HG02588 (cell line): ENCODE measurements at regions not wholly inside any gene's neighbourhood (a gene's known extent, or its start where the extent isn't known, plus 50 kb on each side); places are given as distances from the start of the nearest gene placed in this dataset.

Source experiments
- ATAC-seq: cut with Tn5 transposase; IDR thresholded peaks from one replicate; pipeline ENCODE4 v1.9.1; 2021; ENCODE audit warnings: mild to moderate bottlenecking, moderate library complexity; ENCODE audit not compliant: unreplicated experiment

DNA sequence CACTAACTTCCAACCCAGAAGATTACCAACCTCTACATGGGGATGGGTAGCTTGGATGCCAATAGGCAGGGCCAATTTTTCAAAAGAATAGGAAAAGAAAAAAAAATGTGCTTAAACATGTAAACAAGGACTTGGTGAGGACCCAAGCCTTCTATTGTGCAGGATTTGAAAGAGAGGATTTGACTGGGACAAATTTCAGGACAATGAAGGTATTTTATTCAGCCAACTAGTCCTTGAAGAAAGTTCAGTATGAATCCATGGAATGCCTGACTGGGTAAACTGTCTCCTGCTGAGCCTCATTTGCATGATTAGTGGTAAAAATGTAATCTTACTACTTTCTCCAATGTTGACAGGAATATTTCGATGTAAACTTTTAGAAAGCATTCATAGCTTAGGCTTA lies 192.5 kb upstream of the RORB start:
- no peak for ATAC-seq

DNA sequence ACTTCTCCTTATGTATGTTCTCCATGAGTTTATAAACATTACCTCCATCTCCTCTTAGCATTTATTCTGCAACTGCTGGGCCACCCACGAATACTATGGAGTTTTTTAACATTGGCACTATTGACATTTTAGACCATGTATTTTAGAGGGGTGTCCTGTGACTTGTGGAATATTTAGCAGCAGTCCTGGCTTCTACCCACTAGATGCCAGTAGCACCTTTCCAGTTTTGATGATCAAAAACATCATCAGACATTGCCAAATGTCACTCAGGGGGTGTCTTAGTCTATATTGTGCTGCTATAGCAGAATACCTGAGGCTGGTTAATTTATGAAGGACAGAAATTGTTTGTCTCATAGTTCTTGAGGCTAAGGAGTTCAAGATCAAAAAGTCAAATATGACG lies 187.5 kb upstream of the RORB start:
- ATAC-seq, result no peak

DNA sequence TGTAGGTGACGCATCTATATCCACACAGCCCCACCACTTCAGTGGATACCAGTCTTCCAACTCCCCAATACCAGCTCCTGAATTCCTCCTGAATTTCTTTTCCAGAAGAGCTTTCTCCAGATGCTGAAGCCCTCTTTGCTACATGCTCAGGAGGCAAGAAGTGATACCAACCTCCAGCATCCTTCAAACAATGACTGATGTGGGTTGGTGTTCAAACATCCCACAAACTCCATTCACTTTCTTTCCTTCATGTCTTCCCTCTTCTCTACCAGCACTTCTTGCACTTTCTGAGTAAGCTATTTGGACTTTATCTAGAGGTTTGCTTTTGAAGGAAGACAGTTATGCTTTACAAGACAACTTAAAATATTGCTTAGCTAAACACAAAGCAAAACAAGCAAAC lies 179.9 kb upstream of the RORB start:
- ATAC-seq, result no peak

DNA sequence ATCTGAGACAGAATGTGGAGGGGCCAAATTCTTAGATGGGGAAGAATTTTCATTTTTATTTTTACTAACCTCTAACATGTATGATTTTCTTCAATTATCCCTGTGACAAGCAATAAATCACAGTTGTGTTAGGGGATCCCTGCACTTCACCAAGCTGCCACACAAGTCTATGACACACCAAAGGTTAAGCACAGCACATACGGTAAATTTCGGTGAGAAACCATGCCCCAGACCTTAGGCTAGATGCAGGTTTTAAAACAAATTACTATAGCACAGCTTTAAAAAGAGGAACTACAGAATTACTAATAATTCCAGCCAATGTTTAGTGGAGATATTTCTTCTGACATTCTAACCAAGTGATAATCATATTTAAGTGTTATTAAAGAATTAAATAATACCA lies 175.7 kb upstream of the RORB start:
- no peak for ATAC-seq

DNA sequence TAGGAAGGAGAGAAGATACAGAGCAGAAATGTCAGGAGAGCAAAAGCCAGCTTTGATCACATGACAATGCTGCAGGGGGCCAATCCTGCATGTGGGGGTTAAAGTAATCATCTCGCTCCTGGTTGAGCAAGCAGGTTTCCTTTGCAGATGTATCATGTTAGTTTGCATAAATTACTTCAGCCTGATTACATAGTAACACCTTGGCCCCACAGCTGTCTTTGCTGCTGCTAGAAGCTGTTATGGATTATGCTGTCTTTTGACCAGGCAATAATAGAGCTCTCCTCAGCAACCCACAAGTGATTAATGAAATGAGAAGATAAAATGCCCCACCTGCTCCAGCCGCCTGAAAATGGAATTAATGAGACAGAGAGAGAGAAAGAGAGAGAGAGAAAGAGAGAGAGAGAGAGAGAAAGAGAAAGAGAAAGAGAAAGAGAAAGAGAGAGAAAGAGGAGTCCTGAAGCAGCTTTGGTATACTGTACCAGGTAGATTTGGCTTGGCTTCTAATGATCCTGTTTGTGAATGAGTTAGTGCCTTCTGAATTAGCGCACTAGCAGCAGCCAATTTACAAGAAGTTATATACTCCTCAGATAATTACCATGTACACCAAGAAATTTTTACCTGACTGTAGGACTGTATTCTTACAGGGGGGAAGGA lies 174.3 kb upstream of the RORB start:
- ATAC-seq, result no peak

DNA sequence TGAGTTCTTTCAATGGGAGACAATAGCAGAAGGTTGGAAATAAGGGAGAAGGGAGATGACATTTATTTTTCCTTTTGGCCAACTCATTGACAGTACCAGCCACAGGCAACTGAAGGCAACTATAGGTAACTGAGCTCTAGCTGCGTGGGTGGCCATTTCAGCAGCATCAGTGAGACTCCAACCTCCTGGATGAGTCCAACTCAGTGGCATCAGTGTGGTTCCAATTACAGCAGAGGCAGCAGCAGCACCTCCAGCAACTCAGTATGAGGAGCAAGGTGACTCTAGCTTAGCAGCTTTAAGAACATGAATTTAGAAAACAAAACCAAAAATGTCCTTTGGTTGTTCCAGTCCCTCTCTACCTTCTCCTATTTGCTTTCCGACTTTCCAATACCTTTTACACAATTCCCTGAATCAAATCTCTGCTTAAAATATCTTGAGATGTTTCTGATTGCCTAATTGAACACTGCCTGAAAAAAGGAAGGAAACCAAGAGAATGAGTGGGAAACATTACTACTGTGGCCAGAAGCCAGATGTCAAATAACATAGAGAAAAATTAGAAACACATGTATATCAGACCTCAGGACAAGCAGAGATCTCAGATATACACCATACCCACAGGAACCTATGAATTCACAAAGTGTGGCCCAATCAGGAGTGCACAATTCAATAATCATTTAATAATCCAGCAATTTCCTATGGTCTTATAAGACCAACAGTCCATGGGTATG lies 166.5 kb upstream of the RORB start:
- no peak for ATAC-seq

DNA sequence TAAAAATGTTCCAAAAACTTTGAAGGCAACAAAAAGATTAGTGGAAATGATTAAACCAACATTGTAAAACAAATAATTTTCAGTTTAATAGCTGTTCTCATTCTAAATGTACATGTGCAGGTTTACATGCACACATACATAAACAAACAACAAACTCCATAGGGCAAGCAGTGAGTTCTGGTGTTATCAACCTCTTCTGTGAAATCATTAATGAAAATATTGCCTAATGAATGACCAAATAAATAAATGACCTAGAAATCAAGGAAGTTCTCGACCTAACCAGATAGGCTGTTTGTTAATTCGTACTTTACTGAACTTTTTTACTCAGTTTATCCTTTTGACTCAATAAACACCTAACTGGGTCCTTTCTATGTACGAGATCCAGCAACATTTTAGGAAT lies 165.5 kb upstream of the RORB start:
- no peak for ATAC-seq

DNA sequence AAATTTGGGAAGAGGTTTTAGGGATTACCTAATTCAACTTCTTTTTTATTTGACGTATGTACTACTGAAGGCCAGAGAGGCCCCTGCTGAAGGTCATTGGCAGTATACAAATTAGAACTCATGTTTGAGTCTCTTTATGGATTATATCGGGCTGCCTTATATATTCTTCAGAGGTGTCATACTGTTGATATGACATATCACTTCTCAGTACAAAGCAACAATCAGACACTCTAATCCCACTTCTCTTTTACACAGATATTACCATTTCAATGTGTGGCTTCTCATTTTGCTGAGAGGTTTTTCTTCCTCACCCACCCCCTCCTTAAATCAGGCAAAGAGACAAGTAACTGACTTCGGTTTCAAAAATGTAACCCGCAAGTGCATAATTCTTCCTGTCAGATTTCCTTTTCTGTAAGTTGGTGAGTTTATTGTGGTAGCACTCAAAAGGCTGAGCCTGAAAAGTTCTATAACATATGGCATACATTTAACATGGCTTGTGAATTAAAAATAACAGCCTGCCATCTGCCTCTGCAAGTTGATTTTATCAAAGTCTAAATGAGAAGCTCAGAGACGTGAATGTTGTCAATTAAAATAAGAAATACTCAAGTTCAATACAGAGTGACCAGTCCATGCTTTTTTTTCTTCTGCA lies 163.6 kb upstream of the RORB start:
- no peak for ATAC-seq

DNA sequence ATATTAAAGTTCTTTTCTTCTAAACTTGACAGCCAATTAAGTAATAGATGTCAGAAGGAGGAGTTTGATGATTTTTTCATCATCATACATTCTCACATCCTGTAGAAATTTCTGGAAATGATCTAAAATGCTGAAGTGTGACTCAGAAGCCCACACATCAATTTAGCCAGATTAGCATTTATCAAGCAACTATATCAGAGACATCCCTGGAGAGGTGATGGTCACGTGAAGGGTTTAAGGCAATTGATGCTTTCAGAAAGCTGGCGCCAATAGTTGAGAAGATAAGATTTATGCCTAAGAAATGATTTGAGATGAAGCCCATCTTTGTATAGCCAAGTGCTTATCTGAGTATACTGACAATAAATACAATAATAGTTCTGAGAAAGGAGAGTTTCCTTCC lies 162.9 kb upstream of the RORB start:
- ATAC-seq, result no peak

DNA sequence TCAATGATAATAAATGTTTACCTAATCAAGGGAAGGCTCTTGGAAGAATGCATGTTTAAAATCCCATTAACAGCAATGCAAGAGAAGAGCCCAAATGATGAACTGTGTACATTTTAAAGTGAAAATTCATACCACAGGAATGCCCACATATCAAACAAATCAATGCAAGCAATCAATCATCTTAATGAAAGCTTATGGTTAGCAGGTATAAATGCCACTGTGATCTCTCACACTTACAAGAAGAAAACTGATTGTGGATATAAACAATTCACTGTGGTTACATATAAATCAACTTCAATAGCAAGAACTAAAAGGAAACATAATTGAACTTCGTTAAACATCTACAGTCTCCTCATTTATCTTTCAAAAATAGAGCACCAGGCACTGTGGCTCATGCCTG lies 161.0 kb upstream of the RORB start:
- no peak for ATAC-seq

DNA sequence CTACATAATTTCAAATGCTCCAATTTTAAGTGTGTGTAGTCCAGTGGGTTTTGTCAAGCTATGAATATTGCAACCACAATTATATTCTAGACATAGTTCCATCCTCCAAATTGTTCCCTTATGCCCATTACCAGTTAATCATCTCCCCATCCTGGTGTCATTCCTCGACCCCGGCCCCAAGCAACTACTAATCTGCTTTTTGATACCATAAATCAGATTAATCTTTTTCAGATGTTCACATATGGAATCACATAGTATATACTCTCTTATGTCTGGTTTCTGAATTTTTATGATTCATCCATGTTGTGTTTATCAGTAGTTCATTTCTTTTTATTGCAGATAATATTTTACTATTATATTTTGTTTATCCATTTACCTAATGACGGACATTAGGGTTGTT lies 148.4 kb upstream of the RORB start:
- no peak for ATAC-seq

DNA sequence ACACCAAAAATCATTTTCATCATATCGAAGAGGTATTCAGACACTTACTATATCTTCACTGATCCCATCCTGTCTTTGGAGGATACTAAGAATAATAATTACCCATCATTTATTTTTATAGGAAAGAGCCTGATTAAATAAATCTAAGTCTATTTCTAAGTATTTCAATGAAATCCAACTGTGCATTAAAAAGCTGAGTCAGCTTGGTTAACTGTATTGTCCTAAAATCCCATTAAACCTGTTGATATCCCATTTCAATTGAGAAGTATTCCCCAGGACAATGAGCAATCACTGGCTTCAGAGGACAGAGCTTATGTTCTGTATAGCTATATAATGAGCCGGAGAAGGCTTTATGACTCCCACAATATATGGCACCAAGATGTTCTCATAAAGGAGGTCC lies 142.0 kb upstream of the RORB start:
- no peak for ATAC-seq

DNA sequence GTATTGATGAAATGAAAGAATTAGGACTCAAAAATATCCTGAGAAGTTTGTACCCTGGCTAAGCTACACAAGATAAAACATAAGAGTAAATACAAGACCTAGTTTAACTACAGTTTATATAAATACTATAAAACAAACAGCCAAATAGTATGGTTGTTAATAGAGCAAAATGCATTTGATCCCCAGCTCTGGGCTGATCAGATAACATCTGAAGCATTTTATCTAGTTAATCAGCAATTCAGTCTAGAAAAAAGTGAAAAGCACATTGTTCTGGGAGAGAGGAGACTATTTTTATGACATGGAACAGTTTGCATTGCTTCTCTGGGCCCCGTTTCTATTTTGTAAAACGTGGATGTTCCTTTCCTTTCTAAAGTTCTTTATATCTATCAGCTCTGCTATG lies 139.6 kb upstream of the RORB start:
- ATAC-seq, result no peak

DNA sequence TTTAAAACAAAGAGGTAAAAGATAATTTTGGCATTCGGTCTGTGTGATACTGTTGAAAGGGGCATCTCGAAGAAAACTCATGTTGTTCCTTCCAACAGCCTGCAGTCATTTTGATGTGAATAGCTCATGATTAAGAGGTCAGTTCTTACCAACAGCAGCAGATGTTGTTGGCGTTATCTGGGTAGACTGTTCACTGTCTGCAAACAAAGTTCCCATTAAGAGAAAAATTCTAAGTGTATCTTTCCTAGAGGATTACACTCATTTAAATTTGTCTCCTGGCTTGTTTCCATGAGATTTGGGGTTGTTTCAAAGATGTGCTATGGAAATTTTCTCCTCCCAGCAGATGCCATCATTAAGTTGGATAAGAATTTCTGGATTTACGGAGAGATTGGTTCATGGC lies 138.2 kb upstream of the RORB start:
- ATAC-seq, result no peak

DNA sequence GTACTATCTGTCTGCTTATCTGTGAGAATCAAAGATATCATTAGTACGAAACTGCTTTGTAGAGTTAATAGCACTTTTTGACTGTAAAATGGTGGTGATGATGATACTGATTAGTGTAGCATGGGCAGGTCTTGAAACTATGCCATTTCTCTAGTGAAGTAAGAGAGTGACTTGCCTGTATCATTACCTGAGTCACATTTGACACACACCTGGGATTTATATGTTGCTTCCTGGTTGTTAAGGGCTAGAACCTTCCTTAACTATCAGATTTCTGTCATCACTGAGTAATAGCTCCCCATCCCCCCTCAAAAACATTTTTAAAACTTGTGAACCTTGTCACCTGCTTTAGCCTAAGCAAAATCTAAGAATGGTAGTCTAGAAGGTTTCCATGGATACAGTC lies 135.6 kb upstream of the RORB start:
- ATAC-seq, result no peak

DNA sequence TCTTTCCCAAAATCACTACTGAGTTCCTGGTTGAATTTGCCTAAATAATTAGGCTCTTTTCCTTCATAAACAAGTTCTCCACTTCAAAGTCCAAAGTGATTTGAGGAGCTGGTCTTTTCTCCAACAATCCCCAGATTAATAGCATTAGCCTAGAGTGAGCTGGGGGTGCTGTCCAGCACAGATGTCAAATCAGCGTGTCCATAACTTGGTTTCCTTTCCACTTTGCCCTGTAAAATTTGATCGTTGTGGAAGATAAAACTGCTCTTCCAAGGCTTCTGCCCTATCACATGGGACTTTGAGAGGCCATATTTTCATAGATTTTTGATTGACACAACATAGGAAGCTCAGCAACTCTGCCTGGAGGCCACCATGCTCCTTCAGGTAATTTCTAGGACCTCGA lies 134.7 kb upstream of the RORB start:
- ATAC-seq, result no peak

DNA sequence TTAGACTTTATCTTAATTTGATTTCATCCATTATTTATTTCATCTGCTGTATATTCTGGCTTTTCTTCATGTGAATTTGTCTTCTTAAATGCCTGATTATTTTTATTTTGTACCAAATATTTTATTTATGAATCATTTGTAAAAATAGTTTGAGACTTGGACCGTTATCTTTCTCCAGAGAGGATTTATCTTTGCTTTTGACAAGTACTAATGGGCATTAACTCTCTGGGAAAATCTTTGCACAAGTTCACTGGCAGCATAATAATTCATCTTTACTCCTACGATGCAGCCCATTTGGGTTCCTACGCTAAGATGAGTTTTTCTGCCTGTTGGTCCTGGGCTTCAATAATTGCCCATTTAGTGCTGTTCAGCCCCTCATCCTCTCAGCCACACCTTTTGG lies 131.0 kb upstream of the RORB start:
- no peak for ATAC-seq

DNA sequence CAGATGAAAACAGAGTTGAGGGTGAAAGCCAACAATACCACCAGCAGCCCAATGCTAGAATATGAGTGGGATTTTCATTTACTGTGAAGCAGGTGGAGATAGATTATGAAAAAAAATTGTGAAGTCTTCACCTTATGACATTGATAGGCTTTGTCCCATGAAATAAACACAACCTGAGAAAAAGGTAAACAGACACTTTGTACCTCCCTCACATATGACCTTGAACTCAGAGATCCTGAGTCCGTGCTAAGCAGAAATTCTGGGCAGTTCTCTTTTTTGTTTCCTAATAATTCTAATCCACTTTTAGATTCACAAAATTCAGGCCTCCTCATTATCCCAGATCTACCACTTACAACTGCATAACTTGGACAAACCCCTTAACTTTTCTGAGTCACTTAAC lies 127.3 kb upstream of the RORB start:
- no peak for ATAC-seq

DNA sequence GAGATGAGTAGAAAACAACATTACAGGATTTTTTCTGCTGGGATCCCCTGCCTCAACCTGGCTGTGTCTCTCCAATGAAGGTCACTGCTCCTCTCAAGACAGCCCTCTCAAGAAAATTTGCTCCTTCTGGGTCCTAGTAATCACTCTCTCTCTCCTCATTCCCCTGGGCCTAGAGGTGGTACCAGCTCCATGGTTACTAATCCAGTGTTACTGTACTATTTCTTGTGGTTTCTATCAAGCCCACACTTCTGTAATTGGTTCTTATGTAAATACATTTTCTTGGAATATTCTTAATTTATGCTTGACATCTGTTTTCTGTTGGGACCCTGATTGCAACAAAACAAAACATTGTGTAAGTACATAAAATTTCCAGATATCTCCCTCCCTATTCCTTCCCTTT lies 123.8 kb upstream of the RORB start:
- no peak for ATAC-seq

DNA sequence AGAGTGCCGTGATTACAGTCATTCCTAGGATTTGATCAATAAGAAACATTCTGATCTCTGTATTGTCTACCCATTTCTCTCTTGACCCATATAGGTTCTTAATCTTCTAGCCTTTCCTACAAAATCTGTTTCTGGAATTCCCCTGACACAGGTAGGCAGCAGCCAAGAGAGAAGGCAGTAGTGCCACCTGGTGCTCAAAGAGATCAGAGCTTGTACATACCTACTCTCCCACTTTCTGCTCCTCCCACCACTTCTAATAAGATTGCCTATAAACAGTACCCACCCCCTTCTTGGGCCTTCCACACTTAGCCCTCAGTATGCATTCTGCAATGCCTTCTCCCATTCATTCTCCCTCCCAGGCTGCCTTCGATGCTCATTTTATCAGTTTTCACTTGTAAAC lies 117.4 kb upstream of the RORB start:
- ATAC-seq, result peak; percentile 54

DNA sequence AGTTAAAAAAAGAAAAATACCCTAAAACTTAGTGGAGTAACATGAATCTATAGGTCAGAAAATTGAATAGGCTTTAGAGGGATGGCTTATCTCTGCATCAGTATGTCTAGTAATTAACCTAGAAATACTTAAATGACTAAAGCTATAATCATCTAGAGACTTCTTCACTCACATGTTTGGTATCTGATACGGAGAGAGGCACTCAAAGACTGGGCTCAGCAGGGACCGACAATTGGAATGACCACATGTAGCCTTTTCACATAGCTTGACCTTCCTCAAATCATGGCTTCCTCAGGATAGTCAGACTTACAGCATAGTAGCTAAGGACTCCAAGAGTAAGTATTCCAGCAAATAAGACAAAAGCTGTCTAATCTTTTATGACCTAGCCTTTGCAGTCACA lies 105.3 kb upstream of the RORB start:
- no peak for ATAC-seq

DNA sequence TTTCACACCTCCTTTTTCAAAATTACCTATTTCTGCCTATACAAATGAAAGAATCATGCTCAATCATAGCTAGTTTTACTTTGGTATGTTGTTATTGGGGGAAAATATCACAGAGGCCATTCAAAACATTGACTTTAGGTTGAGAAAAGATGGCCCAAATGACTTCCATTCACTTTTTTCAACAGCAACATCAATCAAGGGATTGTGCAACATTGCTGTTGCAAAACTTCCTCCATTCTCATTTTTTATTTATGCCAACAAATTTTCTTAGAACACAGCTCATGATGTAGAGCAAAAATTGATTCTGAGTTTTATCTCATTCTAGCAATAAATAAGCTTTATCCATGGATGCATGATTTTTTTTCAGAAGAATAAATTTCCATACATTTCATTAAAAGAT lies 93.6 kb upstream of the RORB start:
- no peak for ATAC-seq

DNA sequence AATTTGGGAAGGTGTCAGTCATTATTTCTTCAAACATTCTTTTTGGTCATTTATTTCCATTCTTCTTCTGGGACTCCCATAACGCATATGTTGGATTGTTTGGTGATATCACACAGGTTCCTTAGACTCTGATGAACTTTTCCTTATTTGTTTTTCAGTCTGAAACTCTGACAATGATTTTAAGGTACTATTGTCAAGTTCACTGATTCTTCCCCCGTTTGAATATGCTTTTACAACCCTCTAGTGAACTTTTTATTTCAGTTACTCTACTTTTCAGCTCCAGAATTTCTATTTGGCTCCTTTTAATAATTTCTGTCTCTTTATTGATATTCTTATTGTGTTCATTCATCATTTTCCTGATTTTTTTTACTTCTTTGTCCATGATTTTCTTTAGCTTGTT lies 92.5 kb upstream of the RORB start:
- no peak for ATAC-seq
